T-helper 1 cell treated with Interleukin-12 subunit alpha and Interleukin-12 subunit beta and Interleukin-4 antibody, amounts not matched to agents 30 ng/mL and 1 ng/mL, for 36 hours (primary cell): ENCODE measurements at regions not wholly inside any gene's neighbourhood (a gene's known extent, or its start where the extent isn't known, plus 50 kb on each side); places are given as distances from the start of the nearest gene placed in this dataset.
"Not testable (repeated sequence)": the region's sequence is repeated elsewhere in the genome, so short reads cannot be mapped to it uniquely, and the experiment has no call there.

Experiments used
- intact Hi-C: fragments of 100-400 bp; cut with micrococcal nuclease; formaldehyde crosslinking; loops from one replicate; pipeline ENCODE4 v1.15.1; 2024

DNA sequence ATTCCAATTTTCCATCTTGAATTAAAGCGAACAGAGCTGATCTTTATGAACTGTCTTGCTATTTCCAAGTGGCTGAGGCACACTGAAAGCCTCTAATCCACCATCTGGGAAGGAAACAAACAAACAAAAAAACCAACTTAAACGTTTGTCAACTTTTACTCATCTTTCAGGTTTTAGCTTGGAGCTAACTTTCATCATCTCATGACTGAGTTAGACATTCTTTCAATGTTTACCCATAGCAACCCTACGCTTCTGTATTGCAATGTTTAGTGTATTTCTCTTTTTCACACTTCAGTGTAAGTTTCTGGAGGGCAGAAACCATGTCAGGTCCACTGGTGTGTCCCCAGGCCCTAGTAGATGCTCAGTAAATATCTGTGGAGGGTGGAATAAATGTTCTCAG lies 343.8 kb downstream of the GBA3 start:
- intact Hi-C loops, result no loop called here

- intact Hi-C loops, result no loop called here
Measured at GRCh38 chr4:23035521-23036056, 342.9 kb downstream of the GBA3 start.

DNA sequence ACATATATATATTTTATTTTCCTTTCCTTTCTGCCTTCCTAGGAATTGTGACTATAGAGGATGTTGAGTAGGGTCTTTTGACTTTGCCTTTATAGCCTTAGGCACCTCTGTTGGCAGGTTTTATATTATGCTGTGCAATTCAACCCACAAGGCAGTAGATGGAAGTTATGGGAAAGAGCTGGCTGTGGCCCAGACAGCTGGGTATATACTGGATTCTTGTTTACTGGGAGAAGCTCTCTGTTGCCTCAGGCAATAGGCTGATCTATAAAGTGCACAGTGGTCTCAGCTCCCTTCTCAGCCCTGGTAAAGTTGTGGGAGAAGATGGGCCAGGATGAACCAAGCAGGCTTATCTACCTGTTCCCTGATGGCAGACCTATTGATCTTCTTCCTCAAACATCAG lies 342.0 kb downstream of the GBA3 start:
- intact Hi-C loops, result no loop called here

GRCh38 chr4:23033796-23034195 lies 341.1 kb downstream of the GBA3 start:
- intact Hi-C loops, result no loop called here

GRCh38 chr4:23028875-23029274 lies 336.1 kb downstream of the GBA3 start:
- intact Hi-C loops, result no loop called here

DNA sequence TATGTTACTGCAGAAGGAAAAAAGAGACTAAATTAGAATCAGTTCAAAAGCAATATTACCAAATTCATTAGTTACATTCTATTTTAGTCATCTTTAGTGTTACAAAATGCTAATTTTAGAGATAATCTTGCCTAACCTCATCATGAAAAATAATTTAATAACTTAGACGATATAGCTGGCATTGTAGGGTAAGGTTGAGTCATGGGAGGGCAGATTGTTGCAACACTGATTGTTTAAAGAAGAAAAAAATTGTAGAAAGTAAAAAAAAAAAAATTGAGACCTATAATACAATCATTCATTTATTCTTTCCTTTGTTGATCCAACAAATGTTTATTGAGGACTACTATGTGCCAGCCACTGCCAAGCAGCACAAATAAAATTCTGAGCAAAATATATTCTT lies 330.9 kb downstream of the GBA3 start:
- intact Hi-C loops, result no loop called here

GRCh38 chr4:23023121-23023520 lies 330.4 kb downstream of the GBA3 start:
- intact Hi-C loops, result no loop called here

GRCh38 chr4:23022032-23022431 lies 329.3 kb downstream of the GBA3 start:
- intact Hi-C loops, result no loop called here

DNA sequence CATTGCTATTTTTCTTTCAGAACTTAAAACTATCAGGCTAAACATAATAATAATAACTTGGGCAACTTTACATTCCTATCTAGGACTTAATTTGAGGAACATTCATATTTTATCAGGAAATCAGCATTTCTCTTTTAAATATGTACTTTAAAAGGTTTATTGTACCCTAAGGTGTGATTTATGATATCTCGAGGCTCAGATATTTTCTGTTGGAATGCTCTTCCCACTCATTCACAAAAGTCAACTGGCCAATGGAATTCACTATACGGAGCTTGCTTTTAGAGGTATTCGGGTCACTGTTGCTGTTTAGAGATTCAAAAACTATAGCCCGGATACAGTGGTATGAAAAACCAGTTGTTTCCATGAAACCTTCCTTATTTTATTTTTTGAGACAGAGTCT lies 328.3 kb downstream of the GBA3 start:
- intact Hi-C loops, result no loop called here

GRCh38 chr4:23020399-23020798 lies 327.7 kb downstream of the GBA3 start:
- intact Hi-C loops, result not testable (repeated sequence)

DNA sequence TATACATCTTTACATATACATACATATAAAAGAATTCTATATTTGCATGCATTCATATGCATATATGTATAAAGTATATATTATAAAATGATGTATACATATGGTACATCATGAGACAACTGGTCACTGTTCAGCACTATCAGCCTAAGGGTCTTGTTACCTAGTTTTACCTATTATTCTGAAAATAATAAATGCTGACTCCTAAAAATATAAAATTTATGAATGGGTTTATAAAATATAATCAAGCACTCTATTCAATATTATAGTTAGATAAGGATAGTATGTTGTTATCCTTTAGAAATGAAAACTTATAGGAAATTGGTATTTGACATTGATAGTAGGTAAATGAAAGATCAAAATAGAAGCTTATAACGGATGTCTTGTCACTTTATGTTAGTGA lies 324.2 kb downstream of the GBA3 start:
- intact Hi-C loops, result no loop called here

GRCh38 chr4:23015821-23016220 lies 323.1 kb downstream of the GBA3 start:
- intact Hi-C loops, result no loop called here

GRCh38 chr4:23009093-23009492 lies 316.4 kb downstream of the GBA3 start:
- intact Hi-C loops, result no loop called here

GRCh38 chr4:23006756-23007155 lies 314.0 kb downstream of the GBA3 start:
- intact Hi-C loops, result no loop called here

DNA sequence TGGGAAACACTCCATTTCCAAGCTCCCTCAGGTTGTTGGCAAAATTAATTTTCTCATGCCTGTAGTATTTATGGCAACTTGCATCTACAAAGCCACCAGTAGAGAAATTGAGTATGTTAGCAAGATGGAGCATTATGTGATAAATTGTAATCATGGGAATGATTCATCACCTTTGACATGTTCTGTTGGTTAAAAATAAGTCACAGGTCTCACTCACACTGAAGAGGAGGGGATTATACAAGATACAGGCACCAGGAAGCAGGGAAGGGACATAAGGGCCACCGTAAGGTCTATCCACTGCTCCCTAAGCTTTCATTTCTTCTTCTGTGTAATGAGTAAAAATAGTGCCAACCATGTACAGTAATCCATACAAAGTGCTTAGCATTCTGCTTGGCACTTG lies 313.0 kb downstream of the GBA3 start:
- intact Hi-C loops, result no loop called here

GRCh38 chr4:23001478-23001877 lies 308.7 kb downstream of the GBA3 start:
- intact Hi-C loops, result no loop called here

DNA sequence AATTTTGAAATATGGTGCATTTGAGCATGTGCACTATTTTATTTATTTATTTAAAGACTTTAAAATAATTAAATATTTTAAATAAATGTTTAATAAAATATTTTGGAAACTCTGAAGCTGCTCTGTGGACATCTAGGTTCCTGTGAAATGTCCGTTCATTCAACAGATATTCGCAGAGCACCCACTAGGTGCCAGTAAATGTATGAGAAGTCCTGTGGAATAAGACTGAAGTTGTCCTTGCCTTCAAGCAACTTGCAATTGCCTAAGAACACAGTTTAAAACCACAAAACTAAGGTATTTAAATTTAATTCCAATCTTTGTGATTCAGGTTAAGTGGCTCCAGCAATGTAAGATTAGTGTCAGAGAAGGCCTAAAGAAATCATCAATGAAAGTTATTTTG lies 306.7 kb downstream of the GBA3 start:
- intact Hi-C loops, result no loop called here

DNA sequence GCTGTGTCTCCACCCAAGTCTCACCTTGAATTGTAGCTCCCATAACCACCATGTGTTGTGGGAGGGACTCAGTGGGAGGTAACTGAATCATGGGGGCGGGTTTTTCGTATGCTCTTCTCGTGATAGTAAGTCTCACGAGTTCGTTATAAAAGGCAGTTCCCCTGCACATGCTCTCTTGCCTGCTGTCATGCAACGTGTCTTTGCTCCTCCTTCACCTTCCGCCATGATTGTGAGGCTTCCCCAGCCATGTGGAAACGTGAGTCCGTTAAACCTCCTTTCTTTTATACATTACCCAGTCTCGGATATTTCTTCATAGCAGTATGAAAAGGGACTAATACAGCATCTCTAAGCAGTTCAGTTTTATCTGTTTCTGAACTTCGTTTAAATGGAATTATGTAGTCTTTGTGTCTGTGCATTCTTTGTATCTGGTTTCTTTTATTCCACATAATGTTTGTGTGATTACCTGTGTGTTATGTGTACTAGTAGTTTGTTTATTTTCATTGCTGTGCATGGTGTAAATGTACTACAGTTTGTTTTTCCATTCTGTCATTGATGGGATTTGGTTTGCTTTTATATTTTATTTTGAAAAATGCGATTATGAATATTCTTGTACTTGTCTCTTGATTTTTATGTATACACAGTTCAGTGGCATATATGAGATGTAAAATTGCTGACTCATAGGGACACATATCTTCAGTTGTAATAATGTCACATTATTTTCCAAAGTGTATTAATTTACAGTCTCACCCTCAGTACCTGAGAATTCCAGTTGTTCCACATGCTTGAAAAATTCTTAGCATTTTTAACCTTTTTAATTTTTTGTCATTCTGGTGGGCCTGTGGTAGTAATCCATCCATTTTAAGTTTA lies 304.9 kb downstream of the GBA3 start:
- intact Hi-C loops, result no loop called here

DNA sequence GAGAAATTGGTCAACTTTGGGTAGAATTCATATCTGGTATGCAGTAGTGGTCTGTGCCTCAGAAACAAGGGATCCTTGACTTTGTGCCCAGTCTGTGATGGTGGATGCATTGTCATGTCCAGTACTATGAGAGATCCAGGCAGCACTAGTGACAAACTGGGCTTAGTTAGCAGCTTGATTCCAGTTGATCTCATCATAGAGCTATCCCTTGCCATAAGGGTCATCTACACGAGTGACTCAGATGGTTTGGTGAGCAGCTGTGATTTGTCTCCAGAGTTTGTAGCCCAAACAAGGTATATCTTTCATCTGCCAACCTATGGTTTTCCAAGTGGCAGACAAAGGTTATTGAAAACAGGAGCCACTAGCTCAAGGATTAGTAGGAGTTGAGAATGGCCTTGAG lies 298.8 kb downstream of the GBA3 start:
- intact Hi-C loops, result no loop called here

- intact Hi-C loops, result no loop called here
Measured at GRCh38 chr4:22988526-22988925, 295.8 kb downstream of the GBA3 start.

GRCh38 chr4:22987870-22988269 lies 295.1 kb downstream of the GBA3 start:
- intact Hi-C loops, result no loop called here

DNA sequence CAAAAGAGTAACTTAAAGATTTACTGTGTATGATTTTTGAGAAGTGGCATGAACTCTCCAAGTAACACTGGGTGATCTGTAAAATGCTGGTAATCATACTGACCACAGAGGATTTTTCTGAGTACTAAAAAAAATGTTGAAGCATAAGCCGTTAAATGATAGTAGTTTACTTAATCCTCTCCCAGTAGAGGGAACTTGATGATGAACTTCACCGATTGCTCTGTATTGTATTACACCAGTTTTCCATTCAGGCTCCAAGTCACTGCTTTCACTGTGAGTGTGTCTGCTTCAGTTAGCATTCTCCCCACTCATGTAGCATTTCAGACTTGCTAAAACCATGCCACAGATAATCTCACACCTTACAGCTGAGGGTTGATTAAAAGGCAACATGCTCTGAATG lies 294.1 kb downstream of the GBA3 start:
- intact Hi-C loops, result no loop called here

- intact Hi-C loops, result no loop called here
Measured at GRCh38 chr4:22986262-22986661, 293.5 kb downstream of the GBA3 start.
